NCI-H446 treated with DMSO at 0.1 percent for 48 hours (cell line): ENCODE measurements at regions not wholly inside any gene's neighbourhood (a gene's known extent, or its start where the extent isn't known, plus 50 kb on each side); places are given as distances from the start of the nearest gene placed in this dataset.

Source experiments
- DNase-seq: peaks from one replicate; lab custom pipeline; 2025; lab: John Stamatoyannopoulos, UW

DNA sequence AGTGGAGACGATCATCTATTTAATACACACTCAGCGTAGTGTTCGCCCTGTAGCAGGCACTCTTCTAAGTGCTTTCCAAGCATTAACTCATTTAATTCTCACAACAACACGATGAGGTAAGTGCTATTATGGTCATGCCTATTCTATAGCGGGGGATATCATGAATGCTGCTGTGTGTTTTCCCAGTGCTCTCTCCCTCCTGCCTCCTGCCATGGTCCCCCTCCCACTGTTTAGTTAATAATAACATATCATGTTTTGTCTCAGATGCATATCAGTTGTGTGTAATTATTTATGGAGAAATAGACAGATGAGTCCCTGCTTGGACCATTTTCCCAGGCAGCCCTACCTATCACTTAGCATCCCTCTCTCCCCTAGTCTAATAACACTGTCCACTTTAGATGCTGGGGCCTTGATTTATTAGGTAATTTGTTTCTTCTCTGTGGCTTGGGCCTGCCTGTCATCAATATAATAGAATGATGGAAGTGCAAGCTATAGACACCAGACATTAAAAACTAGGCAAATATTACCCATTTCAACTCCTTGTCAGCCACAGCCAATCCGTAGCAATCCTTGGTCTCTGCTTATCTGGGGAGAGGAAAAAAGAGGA lies 122.9 kb upstream of the TLE3 start:
- no peak for DNase-seq

- DNase-seq, result no peak
Measured at GRCh38 chr15:70219966-70220365, 122.2 kb upstream of the TLE3 start.

DNA sequence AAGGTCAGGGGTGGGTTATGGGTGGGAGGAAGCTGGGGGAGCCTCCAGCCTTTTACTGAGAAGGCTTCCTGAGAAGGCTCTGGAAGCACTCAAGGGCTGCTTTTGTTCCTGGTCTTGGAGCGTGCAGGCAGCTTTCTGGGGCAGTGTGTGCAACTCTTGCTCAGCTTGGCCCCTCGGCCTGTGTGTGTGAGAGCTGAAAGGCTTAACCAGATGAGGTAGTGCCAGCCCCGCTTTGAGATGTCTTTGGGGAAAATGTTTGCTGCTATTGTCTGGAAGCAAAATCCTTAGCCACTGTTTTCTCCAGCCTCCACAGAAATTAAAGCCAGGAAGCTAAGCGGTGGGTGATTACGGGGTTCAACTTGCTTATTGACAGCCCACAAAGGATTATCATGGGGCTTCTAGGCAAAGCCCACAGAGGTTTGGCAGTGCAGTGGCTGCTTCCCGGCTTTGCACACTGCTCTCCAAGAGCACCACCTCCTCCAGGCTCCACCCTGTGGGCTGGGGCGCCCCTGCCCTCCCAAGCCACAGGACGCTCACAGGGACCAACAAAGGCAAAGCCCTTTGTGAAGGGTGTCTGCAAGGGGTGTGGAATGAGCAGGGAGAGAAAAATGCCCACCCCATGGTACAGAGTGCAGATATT lies 121.7 kb upstream of the TLE3 start:
- DNase-seq, result no peak

GRCh38 chr15:70217226-70218160 lies 119.8 kb upstream of the TLE3 start:
- no peak for DNase-seq

DNA sequence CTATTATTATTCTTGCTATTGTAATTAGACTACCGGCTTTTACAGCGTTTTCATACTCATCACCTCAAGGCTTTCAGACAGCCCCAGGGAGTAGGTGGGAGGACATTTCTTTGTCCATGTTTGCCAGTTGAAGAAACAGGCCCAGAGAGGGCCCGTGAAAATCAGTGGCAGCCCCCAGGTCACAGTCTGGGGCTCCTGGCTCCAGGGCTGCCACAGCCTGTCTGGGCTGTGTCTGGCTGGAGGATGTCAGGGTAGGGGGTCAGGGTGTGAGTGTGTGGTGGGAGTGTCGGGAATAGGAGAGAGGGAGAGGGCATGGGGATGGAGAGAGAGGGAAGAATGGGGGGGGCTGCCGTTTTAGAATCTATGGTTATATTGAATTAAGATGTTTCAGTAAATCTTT lies 118.2 kb upstream of the TLE3 start:
- DNase-seq, result no peak

DNA sequence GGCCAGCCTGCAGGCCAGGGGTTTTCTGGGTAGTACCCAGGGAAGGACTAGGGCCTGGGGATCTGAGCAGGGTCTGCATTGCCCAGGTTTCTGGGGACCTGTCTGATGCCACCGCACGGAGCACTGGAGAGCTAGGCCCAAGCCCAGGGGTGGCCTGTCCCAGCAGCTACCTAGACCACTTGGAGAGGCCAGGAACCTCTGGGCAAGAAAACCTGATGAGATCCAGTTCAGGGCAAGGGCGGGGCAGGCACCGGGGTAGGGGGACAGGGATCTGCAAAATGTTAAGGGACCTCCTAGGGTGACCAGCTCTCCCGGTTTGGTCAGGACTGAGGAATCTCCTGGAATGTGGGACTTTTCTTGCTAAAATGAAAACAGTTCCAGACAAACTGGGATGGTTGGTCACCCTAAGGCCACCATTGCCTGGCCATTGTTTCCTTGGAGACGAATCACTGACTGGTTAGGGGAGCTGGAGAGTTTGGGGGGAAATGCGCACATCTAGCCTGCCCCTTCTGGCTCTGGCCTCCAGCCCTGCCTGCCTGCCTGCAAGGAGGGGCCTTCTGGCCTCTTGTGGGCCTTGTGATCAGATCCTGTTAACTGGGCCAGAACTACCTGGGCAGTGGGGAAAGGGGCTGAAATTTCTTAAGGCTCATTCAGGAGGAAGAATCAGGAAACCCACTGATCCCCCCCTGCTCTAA lies 117.4 kb upstream of the TLE3 start:
- DNase-seq, result no peak

DNA sequence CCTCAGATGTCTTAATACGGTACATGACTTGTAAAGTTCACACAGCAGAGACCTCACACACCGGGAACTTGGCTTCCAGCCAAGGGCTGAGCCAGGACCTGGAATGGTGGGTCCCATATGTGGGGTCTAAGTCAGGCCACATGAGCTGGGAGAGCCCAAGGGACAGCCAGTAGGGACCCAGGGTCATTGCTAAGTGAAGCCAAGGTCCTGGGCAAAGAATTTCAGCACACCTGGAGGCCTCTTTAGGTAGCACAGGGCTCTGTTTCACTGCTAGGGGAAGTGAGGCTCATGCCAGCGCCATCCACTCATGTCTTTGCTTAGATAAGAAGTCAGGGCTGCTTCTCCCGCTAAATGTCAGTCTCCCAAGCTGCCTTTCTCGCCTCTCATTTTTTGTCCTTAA lies 116.6 kb upstream of the TLE3 start:
- no peak for DNase-seq

GRCh38 chr15:70213794-70214193 lies 116.1 kb upstream of the TLE3 start:
- no peak for DNase-seq

GRCh38 chr15:70212963-70213315 lies 115.2 kb upstream of the TLE3 start:
- DNase-seq, result no peak

DNA sequence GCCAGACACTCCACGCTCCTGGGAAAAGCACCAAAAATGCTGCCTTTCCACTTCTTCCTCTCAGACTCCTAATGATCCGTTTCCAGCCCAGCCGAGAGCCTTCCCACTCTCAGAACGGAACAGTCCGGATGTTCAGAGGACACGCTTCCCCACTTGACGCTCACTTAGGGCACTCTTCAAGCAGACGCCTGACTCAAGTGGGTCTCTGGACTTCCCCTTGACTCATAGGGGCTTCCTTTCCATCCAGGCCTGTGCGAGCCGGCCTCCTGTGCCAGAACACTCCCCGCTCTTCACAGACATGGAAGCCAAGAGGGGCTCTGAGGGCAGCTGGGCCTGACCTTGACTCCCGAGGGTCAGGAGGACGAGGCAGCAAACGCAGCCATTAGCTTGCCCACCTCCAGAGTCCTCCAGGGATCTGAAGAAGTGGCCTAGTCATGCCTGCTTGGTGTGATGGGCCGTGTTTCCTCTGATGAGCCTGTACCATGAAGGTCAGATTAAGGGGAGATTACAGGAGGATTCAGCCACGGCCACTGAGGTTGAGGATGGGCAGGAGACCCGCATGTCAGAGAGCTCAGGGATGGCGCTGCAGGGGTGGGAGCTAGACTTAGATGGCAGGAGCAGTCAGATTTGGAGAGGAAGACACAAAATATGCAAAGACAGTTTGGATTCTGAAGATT lies 114.7 kb upstream of the TLE3 start:
- DNase-seq, result no peak

GRCh38 chr15:70210528-70210927 lies 112.8 kb upstream of the TLE3 start:
- no peak for DNase-seq

DNA sequence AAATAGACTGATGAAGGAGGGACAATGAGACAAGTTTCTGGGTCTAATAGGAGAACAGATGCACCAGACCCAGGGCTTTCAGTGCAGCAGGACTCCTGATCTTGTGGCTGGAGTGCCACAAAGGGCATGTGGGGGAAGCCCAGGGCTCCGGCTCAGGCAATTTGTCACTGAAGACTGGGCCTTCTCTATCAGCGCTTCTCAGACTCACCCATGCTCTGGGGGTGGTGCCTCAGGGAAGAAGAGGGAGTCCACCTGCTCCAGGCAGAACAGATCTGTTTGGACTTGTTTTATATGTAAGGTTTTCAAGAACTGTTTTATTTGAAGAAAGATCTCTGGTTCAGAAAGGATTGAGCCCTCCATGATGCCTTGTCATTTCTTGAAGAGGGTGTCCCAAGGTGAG lies 112.4 kb upstream of the TLE3 start:
- no peak for DNase-seq

DNA sequence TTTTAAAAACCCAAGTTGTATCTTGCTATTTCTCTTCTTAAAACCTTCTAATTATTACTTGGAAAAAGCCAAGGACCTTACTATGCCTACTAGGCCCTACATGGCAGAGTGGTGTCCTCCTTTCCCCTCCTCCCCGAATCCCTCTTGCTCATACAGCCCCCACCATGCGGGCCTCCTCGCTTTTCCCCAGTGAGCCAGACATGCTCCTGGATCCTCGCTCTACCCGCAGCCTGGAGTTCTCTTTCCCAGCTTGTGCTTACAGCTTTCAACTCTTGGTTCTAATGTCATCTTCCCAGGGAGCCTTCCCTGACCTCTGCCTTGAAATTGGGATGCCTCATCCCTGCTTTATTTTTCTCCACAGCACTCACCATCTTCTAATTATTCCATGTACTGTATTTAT lies 111.8 kb upstream of the TLE3 start:
- DNase-seq, result no peak

DNA sequence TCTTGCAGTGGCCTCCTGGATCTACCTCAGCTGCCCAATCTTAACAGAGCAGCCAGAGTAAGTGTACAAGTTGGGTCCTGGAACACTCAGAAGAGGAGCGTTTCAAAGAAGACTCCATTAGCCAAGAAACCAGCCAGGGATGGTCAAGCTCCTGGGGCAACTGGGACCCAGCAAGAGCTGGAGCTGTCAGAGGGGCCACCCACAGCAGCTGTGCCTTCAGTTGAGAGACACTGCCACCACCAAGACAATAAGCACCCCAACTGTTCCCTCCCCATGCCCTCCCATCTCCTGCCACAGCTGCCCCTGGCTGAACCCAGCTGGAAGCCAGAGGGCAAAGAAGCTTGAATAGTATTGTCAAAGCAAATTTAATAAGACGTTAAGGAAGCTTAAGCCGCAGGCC lies 110.6 kb upstream of the TLE3 start:
- no peak for DNase-seq

DNA sequence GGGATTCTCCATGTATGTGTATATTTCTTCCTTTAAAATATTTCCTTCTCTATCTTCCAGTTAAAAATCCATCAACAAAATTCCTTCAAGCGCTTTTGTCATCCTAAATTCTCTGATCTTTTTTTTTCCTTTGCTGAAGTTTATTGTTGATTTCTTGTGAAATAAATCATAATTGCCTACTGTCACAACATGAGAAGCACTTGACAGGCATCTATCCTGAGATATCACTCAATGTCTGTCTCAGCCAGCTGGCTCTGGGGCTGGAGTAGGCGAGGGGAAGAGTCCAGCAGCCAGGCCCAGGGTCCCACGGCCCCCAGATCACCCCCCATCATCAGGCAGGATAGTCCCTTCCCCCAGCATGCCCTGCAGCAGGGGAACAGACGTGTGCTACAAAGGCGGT lies 109.0 kb upstream of the TLE3 start:
- no peak for DNase-seq

GRCh38 chr15:70204652-70205051 lies 106.9 kb upstream of the TLE3 start:
- DNase-seq, result no peak

GRCh38 chr15:70203981-70204560 lies 106.4 kb upstream of the TLE3 start:
- DNase-seq, result no peak

DNA sequence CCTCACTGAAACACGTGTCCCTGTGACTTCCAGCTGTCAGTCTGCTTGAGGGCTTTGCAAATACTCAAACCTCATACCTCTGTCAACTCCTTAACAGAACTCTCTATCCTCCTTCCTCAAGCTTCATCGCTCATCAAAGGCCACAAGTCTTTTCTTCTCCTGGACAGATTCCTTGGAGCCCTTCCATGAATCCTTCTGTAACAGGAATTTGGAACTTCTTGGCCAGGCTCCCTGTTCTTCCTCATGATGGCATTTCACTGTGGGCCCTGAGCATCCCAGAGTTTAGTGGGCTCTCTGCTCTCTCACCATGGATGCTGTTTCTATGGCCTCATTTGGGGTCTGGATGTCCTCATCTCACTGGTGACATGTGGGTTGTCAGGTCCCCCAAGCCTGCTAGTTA lies 105.0 kb upstream of the TLE3 start:
- no peak for DNase-seq

DNA sequence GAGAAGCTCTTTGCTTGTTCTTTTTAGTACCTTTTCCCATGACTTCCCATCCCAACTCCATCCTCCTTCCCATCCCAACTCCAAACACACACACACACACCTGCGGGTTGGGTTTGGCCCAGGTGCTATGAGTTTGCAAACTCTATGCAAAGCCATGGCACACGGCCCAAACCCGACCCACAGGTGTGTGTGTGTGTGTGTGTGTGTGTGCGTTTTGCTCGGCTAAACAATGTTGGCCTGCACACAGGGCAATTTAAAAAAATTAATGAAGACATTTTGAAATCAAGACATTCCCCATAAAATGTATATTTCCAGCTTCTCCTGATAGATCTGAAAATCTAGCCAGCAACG lies 103.7 kb upstream of the TLE3 start:
- DNase-seq, result no peak

- DNase-seq, result peak; percentile 44
Measured at GRCh38 chr15:70200511-70201424, 103.1 kb upstream of the TLE3 start.
